Stimulated activated CD8-positive, alpha-beta memory T cell treated with anti-CD3 and anti-CD28 coated beads, Interleukin-12 subunit alpha, Interleukin-12 subunit beta, amount 100 ng/mL, for 24 hours (primary cell): ENCODE measurements at regions not wholly inside any gene's neighbourhood (a gene's known extent, or its start where the extent isn't known, plus 50 kb on each side); places are given as distances from the start of the nearest gene placed in this dataset.

ENCODE experiments used
- DNase-seq: peaks from one replicate; pipeline ENCODE4 v3.0.0-alpha.2; 2020; ENCODE audit errors: extremely low read depth

- no peak for DNase-seq
Measured at GRCh38 chr7:17019106-17019505, 137.3 kb upstream of the AGR3 start.

- no peak for DNase-seq
Measured at GRCh38 chr7:17020250-17020649, 138.5 kb upstream of the AGR3 start.

GRCh38 chr7:17021205-17021604 is 139.4 kb upstream of the AGR3 start:
- no peak for DNase-seq

- DNase-seq, result no peak
Measured at GRCh38 chr7:17022920-17023319, 141.1 kb upstream of the AGR3 start.

- DNase-seq, result no peak
Measured at GRCh38 chr7:17026269-17026668, 144.5 kb upstream of the AGR3 start.

- DNase-seq, result no peak
Measured at GRCh38 chr7:17027143-17027788, 145.5 kb upstream of the AGR3 start.

- DNase-seq, result no peak
Measured at GRCh38 chr7:17027789-17028152, 146.0 kb upstream of the AGR3 start.

GRCh38 chr7:17029150-17029549 is 147.4 kb upstream of the AGR3 start:
- no peak for DNase-seq

- no peak for DNase-seq
Measured at GRCh38 chr7:17030559-17030958, 148.8 kb upstream of the AGR3 start.

- DNase-seq, result no peak
Measured at GRCh38 chr7:17031906-17032551, 150.2 kb upstream of the AGR3 start.

GRCh38 chr7:17033245-17033644 is 151.5 kb upstream of the AGR3 start:
- no peak for DNase-seq

GRCh38 chr7:17036584-17036983 is 154.8 kb upstream of the AGR3 start:
- DNase-seq, result no peak

GRCh38 chr7:17037356-17037755 is 155.6 kb upstream of the AGR3 start:
- no peak for DNase-seq

GRCh38 chr7:17038160-17038782 is 156.5 kb upstream of the AGR3 start:
- no peak for DNase-seq

- DNase-seq, result no peak
Measured at GRCh38 chr7:17038783-17039170, 157.0 kb upstream of the AGR3 start.

- no peak for DNase-seq
Measured at GRCh38 chr7:17039372-17039771, 157.6 kb upstream of the AGR3 start.

GRCh38 chr7:17040716-17041115 is 158.9 kb upstream of the AGR3 start:
- no peak for DNase-seq

- DNase-seq, result no peak
Measured at GRCh38 chr7:17041324-17041723, 159.5 kb upstream of the AGR3 start.

GRCh38 chr7:17042211-17042610 is 160.4 kb upstream of the AGR3 start:
- no peak for DNase-seq

- DNase-seq, result no peak
Measured at GRCh38 chr7:17043012-17043877, 161.5 kb upstream of the AGR3 start.

- no peak for DNase-seq
Measured at GRCh38 chr7:17044396-17044795, 162.6 kb upstream of the AGR3 start.

- DNase-seq, result no peak
Measured at GRCh38 chr7:17044861-17045260, 163.1 kb upstream of the AGR3 start.

- no peak for DNase-seq
Measured at GRCh38 chr7:17046259-17046658, 164.5 kb upstream of the AGR3 start.
